Neural crest cell (in vitro differentiated cells): ENCODE measurements at regions not wholly inside any gene's neighbourhood (a gene's known extent, or its start where the extent isn't known, plus 50 kb on each side); places are given as distances from the start of the nearest gene placed in this dataset.
"Not testable (repeated sequence)": the region's sequence is repeated elsewhere in the genome, so short reads cannot be mapped to it uniquely, and the experiment has no call there.

Experiments used
- DNase-seq: peaks from one replicate; pipeline ENCODE4 v3.0.0; 2021; ENCODE audit warnings: low read depth, mixed read lengths, low spot score
- H3K27ac Mint-ChIP-seq: one replicate; pipeline ENCODE4 v1.8.0; 2021; ENCODE audit warnings: mild to moderate bottlenecking, mixed read lengths; ENCODE audit not compliant: unreplicated experiment
- H3K27me3 Mint-ChIP-seq: 2 replicates; pipeline ENCODE4 v1.8.0; 2021; ENCODE audit warnings: low read depth, mild to moderate bottlenecking, mixed read lengths
- H3K36me3 Mint-ChIP-seq: 2 replicates; pipeline ENCODE4 v1.8.0; 2021; ENCODE audit warnings: low read depth, mild to moderate bottlenecking, mixed read lengths
- H3K4me1 Mint-ChIP-seq: 2 replicates; pipeline ENCODE4 v1.8.0; 2021; ENCODE audit warnings: mixed read lengths
- H3K4me3 Mint-ChIP-seq: one replicate; pipeline ENCODE4 v1.8.0; 2021; ENCODE audit warnings: mild to moderate bottlenecking, mixed read lengths
- H3K9me3 Mint-ChIP-seq: 2 replicates; pipeline ENCODE4 v1.8.0; 2021; ENCODE audit warnings: mixed read lengths
- TF ChIP-seq, protein P1 (sequence below): fragments of 200-600 bp; sonication (generic); conservative IDR thresholded peaks from 2 replicates; pipeline ENCODE4 v1.5.0; 2021; ENCODE audit warnings: antibody characterized with exemption, mild to moderate bottlenecking

GRCh38 chr12:71385155-71385554, 54.4 kb upstream of the LGR5 start:
- Mint-ChIP-seq H3K36me3 (no peaks in the 10 kb centered on the region), H3K4me3 (no peak overlapping the region), H3K27ac (no peak overlapping the region), H3K9me3 (no peaks in the 10 kb centered on the region), H3K4me1 (no peaks in the 10 kb centered on the region), H3K27me3 (no peaks in the 10 kb centered on the region)
- DNase-seq = no peak
- TF ChIP-seq, protein P1, sequence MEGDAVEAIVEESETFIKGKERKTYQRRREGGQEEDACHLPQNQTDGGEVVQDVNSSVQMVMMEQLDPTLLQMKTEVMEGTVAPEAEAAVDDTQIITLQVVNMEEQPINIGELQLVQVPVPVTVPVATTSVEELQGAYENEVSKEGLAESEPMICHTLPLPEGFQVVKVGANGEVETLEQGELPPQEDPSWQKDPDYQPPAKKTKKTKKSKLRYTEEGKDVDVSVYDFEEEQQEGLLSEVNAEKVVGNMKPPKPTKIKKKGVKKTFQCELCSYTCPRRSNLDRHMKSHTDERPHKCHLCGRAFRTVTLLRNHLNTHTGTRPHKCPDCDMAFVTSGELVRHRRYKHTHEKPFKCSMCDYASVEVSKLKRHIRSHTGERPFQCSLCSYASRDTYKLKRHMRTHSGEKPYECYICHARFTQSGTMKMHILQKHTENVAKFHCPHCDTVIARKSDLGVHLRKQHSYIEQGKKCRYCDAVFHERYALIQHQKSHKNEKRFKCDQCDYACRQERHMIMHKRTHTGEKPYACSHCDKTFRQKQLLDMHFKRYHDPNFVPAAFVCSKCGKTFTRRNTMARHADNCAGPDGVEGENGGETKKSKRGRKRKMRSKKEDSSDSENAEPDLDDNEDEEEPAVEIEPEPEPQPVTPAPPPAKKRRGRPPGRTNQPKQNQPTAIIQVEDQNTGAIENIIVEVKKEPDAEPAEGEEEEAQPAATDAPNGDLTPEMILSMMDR = no peak

- not testable (repeated sequence) for H3K27me3 Mint-ChIP-seq, H3K4me3 Mint-ChIP-seq, H3K36me3 Mint-ChIP-seq, DNase-seq, H3K9me3 Mint-ChIP-seq, H3K27ac Mint-ChIP-seq, H3K4me1 Mint-ChIP-seq
Observed at GRCh38 chr12:71376711-71377355, 62.8 kb upstream of the LGR5 start.

GRCh38 chr12:71371122-71371521, 68.5 kb upstream of the LGR5 start:
- H3K27me3 Mint-ChIP-seq = no peaks in the 10 kb centered on the region
- no peaks in the 10 kb centered on the region for H3K36me3 Mint-ChIP-seq
- DNase-seq = no peak
- H3K27ac Mint-ChIP-seq = no peak overlapping the region
- TF ChIP-seq, protein P1 = no peak
- no peaks in the 10 kb centered on the region for H3K9me3 Mint-ChIP-seq
- H3K4me3 Mint-ChIP-seq = no peak overlapping the region
- H3K4me1 Mint-ChIP-seq = no peaks in the 10 kb centered on the region

DNA sequence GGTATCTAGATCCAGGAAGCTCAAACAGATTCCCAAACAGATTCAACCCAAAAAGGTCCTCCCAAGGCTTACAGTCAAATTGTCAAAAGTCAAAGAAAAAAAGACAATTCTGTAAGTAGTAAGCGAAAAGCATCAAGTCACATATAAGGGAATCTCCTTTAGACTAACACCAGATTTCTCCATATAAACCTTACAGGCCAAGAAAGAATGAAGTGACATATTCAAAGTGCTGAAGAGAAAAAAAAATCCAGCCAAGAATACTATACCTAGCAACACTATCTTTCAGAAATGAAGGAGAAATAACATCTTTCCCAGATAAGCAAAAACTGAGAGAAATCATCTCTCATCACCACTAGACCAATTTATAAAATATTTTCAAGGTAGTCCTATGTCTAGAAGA, 79.6 kb upstream of the LGR5 start:
- TF ChIP-seq, protein P1 = no peak
- no peak for DNase-seq
- Mint-ChIP-seq H3K27me3 (no peaks in the 10 kb centered on the region), H3K36me3 (peaks cover 2% of the 10 kb centered on the region), H3K4me1 (peaks cover 1% of the 10 kb centered on the region), H3K4me3 (no peak overlapping the region), H3K27ac (no peak overlapping the region), H3K9me3 (peaks cover 5% of the 10 kb centered on the region)

- Mint-ChIP-seq H3K4me3 (no peak overlapping the region), H3K9me3 (peaks cover 9% of the 10 kb centered on the region), H3K4me1 (peaks cover 5% of the 10 kb centered on the region), H3K27me3 (no peaks in the 10 kb centered on the region), H3K36me3 (peaks cover 2% of the 10 kb centered on the region), H3K27ac (no peak overlapping the region)
- no peak for DNase-seq
- TF ChIP-seq, protein P1 = no peak
Observed at GRCh38 chr12:71356569-71356968, 83.0 kb upstream of the LGR5 start.

GRCh38 chr12:71354871-71355270, 84.7 kb upstream of the LGR5 start:
- no peaks in the 10 kb centered on the region for H3K27me3 Mint-ChIP-seq
- DNase-seq = no peak
- peaks cover 5% of the 10 kb centered on the region for H3K4me1 Mint-ChIP-seq
- H3K36me3 Mint-ChIP-seq = no peaks in the 10 kb centered on the region
- TF ChIP-seq, protein P1 = no peak
- H3K27ac Mint-ChIP-seq = peak overlapping the region; percentile 54
- H3K4me3 Mint-ChIP-seq = no peak overlapping the region
- H3K9me3 Mint-ChIP-seq = peaks cover 5% of the 10 kb centered on the region
